Pancreas (tissue), 10 donors: ENCODE measurements at regions not wholly inside any gene's neighbourhood (a gene's known extent, or its start where the extent isn't known, plus 50 kb on each side); places are given as distances from the start of the nearest gene placed in this dataset.
A peak's percentile ranks its signal among the peaks of the same experiment; 100 is the strongest.

Experiments used
- ATAC-seq, 4 donors: fragments of 200-7000 bp; cut with Tn5 transposase; one replicate each; pipeline versions ENCODE4 v1.8.0 to v1.9.1; 2020; ENCODE audit warnings: mild to moderate bottlenecking in 4 of 4, moderate library complexity in 4 of 4
- DNase-seq, 6 donors: peaks; one replicate each; pipeline ENCODE4 v3.0.0-alpha.2; 2020
- FAIRE-seq: peaks from 2 replicates; lab custom pipeline; 2012; peaks lifted over from hg19 to GRCh38; lab: Jason Lieb, UNC
- H3K27ac ChIP-seq, 4 donors: fragments of 200-600 bp; sonication (generic); 1 replicate in 3 of 4; 2 replicates in 1 of 4; pipeline versions ENCODE4 v1.5.0 to v1.8.0; 2020
- H3K27me3 ChIP-seq, 4 donors: fragments of 200-600 bp; one replicate each; pipeline ENCODE4 v1.8.0; 2021
- H3K36me3 ChIP-seq, 3 donors: fragments of 200-600 bp; sonication (generic) in 1 of 3; one replicate each; pipeline versions ENCODE4 v1.5.0 to v1.8.0; 2020 to 2021
- H3K4me1 ChIP-seq, 3 donors: fragments of 200-600 bp; one replicate each; pipeline ENCODE4 v1.8.0; 2021
- H3K4me3 ChIP-seq, 4 donors: fragments of 200-600 bp; sonication (generic) in 2 of 4; one replicate each; pipeline versions ENCODE4 v1.5.0 to v1.8.0; 2020 to 2021
- H3K9me3 ChIP-seq, 4 donors: fragments of 200-600 bp; one replicate each; pipeline ENCODE4 v1.8.0; 2021
- WGBS, 2 donors: extraction: QIAGEN DNeasy Blood & Tissue Kit; methylation state at CpG; one replicate each; pipeline ENCODE4 v1.1.7; 2013; 5-methylcytosine and 5-hydroxymethylcytosine counted together
- intact Hi-C, 3 donors: fragments of 100-400 bp; cut with DNase I; formaldehyde crosslinking; loops; one replicate each; pipeline versions ENCODE4 v1.11.1 to v1.14.2; 2022
- TF ChIP-seq, protein P1 (sequence below), 4 donors: fragments of 200-600 bp; sonication (generic) in 3 of 4; IDR thresholded peaks; one replicate each; pipeline versions ENCODE4 v1.5.0 to v1.8.0; 2021; ENCODE audit warnings: antibody characterized with exemption in 4 of 4
- donor health status: healthy with polysubstance abuse.
- donor health status: DM: no; HTN: no; CAD: no; lungs with moderate emphysema.
- donor health status: DM: no; HTN: no; CAD: no.
- donor health status: control.
- donor health status: control.
- donor health status: Bipolar disorder and iron deficiency.
- donor health status: DM: yes; HTN: yes; CAD: no.
- donor health status: DM: no; HTN: no; CAD: no.
- donor health status: DM: no; HTN: no; CAD: no.
- donor health status: DM: yes; HTN: yes; CAD: no.

DNA sequence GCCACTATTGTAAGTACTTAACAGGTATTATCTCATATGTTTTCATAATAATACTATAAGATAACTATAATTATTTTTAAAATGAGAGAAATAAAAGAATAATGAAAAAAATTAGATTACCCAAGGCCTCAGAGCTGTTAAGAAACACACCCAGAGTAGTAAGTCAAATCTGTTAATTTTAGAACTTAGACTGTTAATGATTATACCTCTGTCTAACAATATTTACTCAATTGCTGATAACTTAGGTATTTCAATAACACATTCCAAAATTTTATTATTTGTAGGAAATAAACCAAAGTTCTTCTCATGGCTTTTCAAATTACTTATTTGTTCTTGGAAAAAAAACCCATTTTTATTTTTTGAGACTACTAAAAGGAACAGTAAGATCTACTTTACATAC is 227.5 kb upstream of the KCNH7 start:
- Histone ChIP-seq H3K9me3 (no peaks in the 10 kb centered on the region), H3K27me3 (no peaks in the 10 kb centered on the region), H3K4me3 (no peak overlapping the region), H3K27ac (no peak overlapping the region), H3K4me1 (peaks cover 0 to 10% (median 0%) of the 10 kb centered on the region in 3 donors), H3K36me3 (no peaks in the 10 kb centered on the region)
- DNase-seq (no peak), ATAC-seq (peak in 2 of 4 donors; percentile 66 to 75), FAIRE-seq (no peak)
- intact Hi-C loops: no loop called here
- TF ChIP-seq, protein P1, sequence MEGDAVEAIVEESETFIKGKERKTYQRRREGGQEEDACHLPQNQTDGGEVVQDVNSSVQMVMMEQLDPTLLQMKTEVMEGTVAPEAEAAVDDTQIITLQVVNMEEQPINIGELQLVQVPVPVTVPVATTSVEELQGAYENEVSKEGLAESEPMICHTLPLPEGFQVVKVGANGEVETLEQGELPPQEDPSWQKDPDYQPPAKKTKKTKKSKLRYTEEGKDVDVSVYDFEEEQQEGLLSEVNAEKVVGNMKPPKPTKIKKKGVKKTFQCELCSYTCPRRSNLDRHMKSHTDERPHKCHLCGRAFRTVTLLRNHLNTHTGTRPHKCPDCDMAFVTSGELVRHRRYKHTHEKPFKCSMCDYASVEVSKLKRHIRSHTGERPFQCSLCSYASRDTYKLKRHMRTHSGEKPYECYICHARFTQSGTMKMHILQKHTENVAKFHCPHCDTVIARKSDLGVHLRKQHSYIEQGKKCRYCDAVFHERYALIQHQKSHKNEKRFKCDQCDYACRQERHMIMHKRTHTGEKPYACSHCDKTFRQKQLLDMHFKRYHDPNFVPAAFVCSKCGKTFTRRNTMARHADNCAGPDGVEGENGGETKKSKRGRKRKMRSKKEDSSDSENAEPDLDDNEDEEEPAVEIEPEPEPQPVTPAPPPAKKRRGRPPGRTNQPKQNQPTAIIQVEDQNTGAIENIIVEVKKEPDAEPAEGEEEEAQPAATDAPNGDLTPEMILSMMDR (IDR thresholded peaks at IDR 0.05): no peak

DNA sequence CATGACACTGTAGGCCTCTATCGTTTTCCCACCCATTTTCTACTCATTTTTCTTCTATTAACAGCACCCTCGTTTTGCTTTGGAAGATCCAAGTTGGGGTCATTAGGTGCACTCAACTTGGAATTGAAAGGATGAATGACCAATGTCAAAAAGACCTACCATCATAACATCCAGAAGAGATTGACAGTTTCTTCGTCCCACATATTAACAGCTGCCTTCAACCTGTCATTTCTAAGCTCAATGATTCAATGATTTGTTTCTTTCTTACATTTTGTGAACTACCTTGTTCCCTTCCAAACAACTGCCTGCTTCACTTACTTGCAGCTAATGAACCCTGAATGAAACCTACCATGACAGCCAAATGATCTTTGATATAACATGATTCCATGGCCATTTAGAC is 224.0 kb upstream of the KCNH7 start:
- Histone ChIP-seq H3K4me3 (no peak overlapping the region), H3K27me3 (no peaks in the 10 kb centered on the region), H3K36me3 (no peaks in the 10 kb centered on the region), H3K9me3 (no peaks in the 10 kb centered on the region), H3K4me1 (peaks cover 0 to 10% (median 0%) of the 10 kb centered on the region in 3 donors), H3K27ac (no peak overlapping the region)
- no peak for ATAC-seq
- no peak for FAIRE-seq
- TF ChIP-seq, protein P1 (IDR thresholded peaks at IDR 0.05): no peak
- 59 to 75% methylated on average over 3 of the region's 3 CpGs for WGBS, 2 donors
- DNase-seq: no peak
- intact Hi-C loops: no loop called here

DNA sequence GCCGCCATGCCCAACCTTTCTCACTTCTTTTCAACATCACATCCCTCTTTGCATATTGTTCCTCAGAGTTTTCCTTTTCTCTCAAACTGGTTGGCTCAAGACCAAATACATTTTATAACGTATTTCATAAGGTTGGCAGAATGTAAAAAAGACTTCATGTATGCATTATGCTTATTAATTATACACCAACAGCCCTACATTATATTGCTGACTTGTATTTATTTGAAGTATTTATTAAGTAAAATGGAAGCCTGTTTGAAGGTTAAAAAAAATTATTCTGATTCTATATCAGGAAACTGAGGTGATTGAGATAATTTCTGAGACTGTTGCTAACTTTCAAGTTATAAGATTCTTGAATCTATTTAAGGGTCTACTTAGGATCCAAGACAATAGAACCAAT is 208.0 kb upstream of the KCNH7 start:
- intact Hi-C loops: no loop called here
- no peak for FAIRE-seq
- H3K27me3 ChIP-seq: no peaks in the 10 kb centered on the region

DNA sequence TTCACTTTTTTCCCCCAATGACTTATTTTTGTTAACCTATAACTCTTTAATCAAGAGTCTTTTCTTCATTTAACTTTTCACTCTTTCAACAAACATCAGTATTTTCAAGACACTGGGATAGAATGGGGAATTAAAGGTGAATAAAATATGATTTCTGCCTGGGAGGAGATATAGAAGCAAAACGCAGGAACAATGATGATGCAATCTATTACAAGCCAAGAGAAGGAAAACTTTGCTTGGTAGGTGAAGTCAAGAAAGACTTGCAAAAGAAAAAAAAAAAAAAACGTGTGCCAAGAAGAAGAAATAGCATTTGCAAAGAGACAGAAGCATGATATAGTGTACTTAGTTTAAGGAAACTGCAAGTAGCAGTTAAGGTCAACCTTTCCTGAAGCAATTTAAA is 207.3 kb upstream of the KCNH7 start:
- DNase-seq (no peak), FAIRE-seq (no peak), ATAC-seq (no peak)
- intact Hi-C loops: no loop called here
- H3K27me3 ChIP-seq: no peaks in the 10 kb centered on the region
- WGBS, 2 donors: 32 to 37% methylated on average over 2 of the region's 2 CpGs
- H3K36me3 ChIP-seq: no peaks in the 10 kb centered on the region
- H3K4me1 ChIP-seq: no peaks in the 10 kb centered on the region
- no peak overlapping the region for H3K27ac ChIP-seq
- TF ChIP-seq, protein P1 (IDR thresholded peaks at IDR 0.05): no peak
- H3K4me3 ChIP-seq: no peak overlapping the region
- H3K9me3 ChIP-seq: no peaks in the 10 kb centered on the region

More for the DNA sequence above, 208.0 kb upstream of the KCNH7 start:
- no peaks in the 10 kb centered on the region for H3K4me1 ChIP-seq
- 74 to 88% methylated on average over 2 of the region's 2 CpGs for WGBS, 2 donors
- no peaks in the 10 kb centered on the region for H3K9me3 ChIP-seq
- no peak overlapping the region for H3K4me3 ChIP-seq
- DNase-seq: no peak
- no peaks in the 10 kb centered on the region for H3K36me3 ChIP-seq
- no peak for ATAC-seq
- H3K27ac ChIP-seq: no peak overlapping the region
- TF ChIP-seq, protein P1 (IDR thresholded peaks at IDR 0.05): no peak

DNA sequence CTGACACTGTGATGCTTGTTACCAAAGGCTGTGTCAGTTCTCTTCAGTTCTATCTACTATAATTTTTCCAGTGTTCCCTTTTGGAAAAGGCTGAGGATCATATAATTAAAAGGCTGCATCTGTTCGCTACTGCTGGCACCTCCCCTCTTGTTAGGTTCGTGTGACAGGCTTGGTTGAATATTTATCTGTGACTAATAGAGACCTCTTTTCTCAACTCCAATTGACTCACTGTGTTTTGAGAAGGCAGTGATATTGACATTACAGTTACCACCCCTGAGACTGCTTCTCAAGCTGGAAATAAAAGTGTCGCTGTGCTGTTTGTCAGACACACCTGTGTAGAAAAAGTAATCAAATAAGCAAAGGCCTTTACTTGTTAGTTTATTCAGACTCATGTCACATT is 205.5 kb upstream of the KCNH7 start:
- 34 to 39% methylated on average over 3 of the region's 3 CpGs for WGBS, 2 donors
- H3K9me3 ChIP-seq: no peaks in the 10 kb centered on the region
- no peaks in the 10 kb centered on the region for H3K4me1 ChIP-seq
- no peak overlapping the region for H3K27ac ChIP-seq
- FAIRE-seq (no peak), ATAC-seq (peak in 3 of 4 donors; percentile 54 to 73 (median 68)), DNase-seq (no peak)
- intact Hi-C loops: no loop called here
- H3K27me3 ChIP-seq: no peaks in the 10 kb centered on the region
- TF ChIP-seq, protein P1 (IDR thresholded peaks at IDR 0.05): no peak
- H3K36me3 ChIP-seq: no peaks in the 10 kb centered on the region
- no peak overlapping the region for H3K4me3 ChIP-seq
